H1 (cell line): ENCODE measurements at regions not wholly inside any gene's neighbourhood (a gene's known extent, or its start where the extent isn't known, plus 50 kb on each side); places are given as distances from the start of the nearest gene placed in this dataset.

Source experiments
- CTCF ChIA-PET: fragments of 300-600 bp; sonication (Branson Sonifier 250); formaldehyde crosslinking; loops from one replicate; lab custom pipeline; 2021; ENCODE audit not compliant: partially characterized antibody; lab: Charles Lee
- POLR2A ChIA-PET: fragments of 300-600 bp; sonication (Branson Sonifier 250); formaldehyde crosslinking; loops from one replicate; lab custom pipeline; 2021; ENCODE audit warnings: inconsistent platforms; ENCODE audit not compliant: partially characterized antibody; lab: Charles Lee
- DNase-seq, 2 experiments: peaks; one replicate each; pipeline versions ENCODE4 v3.0.0 to v3.0.0-alpha.2; 2010 to 2022; ENCODE audit warnings: low spot score in 2 of 2, low read depth in 1 of 2, mixed read lengths in 1 of 2
- FAIRE-seq: peaks from 2 replicates; lab custom pipeline; 2011; peaks lifted over from hg19 to GRCh38; lab: Jason Lieb, UNC
- H2AFZ ChIP-seq: 2 replicates; pipeline ENCODE4 v1.8.1; 2012; ENCODE audit warnings: low read length, inconsistent platforms
- H2AK5ac ChIP-seq: 2 replicates; pipeline ENCODE4 v1.6.1; 2013; ENCODE audit warnings: low read depth, low read length
- H2BK120ac ChIP-seq: replicated peaks from 2 replicates; pipeline ENCODE3; 2013; ENCODE audit warnings: low read depth, low read length, inconsistent platforms
- H2BK12ac ChIP-seq: 2 replicates; pipeline ENCODE4 v1.6.1; 2013; ENCODE audit warnings: low read depth, low read length
- H2BK15ac ChIP-seq: 2 replicates; pipeline ENCODE4 v1.6.1; 2013; ENCODE audit warnings: low read length
- H2BK20ac ChIP-seq: 2 replicates; pipeline ENCODE4 v1.6.1; 2013; ENCODE audit warnings: low read length
- H2BK5ac ChIP-seq: 2 replicates; pipeline ENCODE4 v1.6.1; 2013; ENCODE audit warnings: low read depth, low read length
- H3K14ac ChIP-seq: 2 replicates; pipeline ENCODE4 v1.6.1; 2013; ENCODE audit warnings: inconsistent platforms; ENCODE audit not compliant: insufficient read length
- H3K18ac ChIP-seq: 2 replicates; pipeline ENCODE4 v1.6.1; 2013; ENCODE audit warnings: low read length; ENCODE audit errors: extremely low read depth
- H3K23ac ChIP-seq: 2 replicates; pipeline ENCODE4 v1.6.1; 2013; ENCODE audit warnings: inconsistent platforms; ENCODE audit not compliant: insufficient read length
- H3K23me2 ChIP-seq: 2 replicates; pipeline ENCODE4 v1.6.1; 2013; ENCODE audit warnings: low read depth, low read length
- H3K27ac ChIP-seq: 2 replicates; pipeline ENCODE4 v1.6.1; 2011; ENCODE audit warnings: low read depth, low read length, inconsistent platforms
- H3K27me3 ChIP-seq, 4 experiments: replicated peaks in 1 of 4; 1 replicate in 1 of 4; 2 replicates in 3 of 4; pipeline versions ENCODE4 v1.6.1 to v1.8.1; 2011 to 2013; ENCODE audit warnings: low read length in 3 of 4, mild to moderate bottlenecking in 3 of 4, inconsistent platforms in 2 of 4, mixed read lengths in 2 of 4, moderate library complexity in 1 of 4; ENCODE audit not compliant: control insufficient read depth in 3 of 4, insufficient read depth in 3 of 4; ENCODE audit errors: extremely low read depth in 1 of 4
- H3K36me3 ChIP-seq, 4 experiments: 2 replicates each; pipeline versions ENCODE4 v1.6.1 to v1.8.1; 2011 to 2013; ENCODE audit warnings: mild to moderate bottlenecking in 4 of 4, low read length in 3 of 4, moderate library complexity in 2 of 4, control low read depth in 1 of 4, inconsistent platforms in 1 of 4; ENCODE audit not compliant: insufficient read depth in 4 of 4, control insufficient read depth in 2 of 4
- H3K4ac ChIP-seq: replicated peaks from 2 replicates; pipeline ENCODE3; 2013; ENCODE audit warnings: low read length, low read depth, mixed read lengths, inconsistent platforms; ENCODE audit not compliant: insufficient read length
- H3K4me1 ChIP-seq, 4 experiments: replicated peaks in 1 of 4; 1 replicate in 1 of 4; 2 replicates in 3 of 4; pipeline versions ENCODE4 v1.6.1 to v1.8.1; 2011 to 2013; ENCODE audit warnings: low read length in 3 of 4, inconsistent platforms in 2 of 4, mixed read lengths in 1 of 4; ENCODE audit not compliant: insufficient read depth in 4 of 4, control insufficient read depth in 3 of 4
- H3K4me2 ChIP-seq, 2 experiments: 2 replicates each; pipeline versions ENCODE4 v1.6.1 to v1.8.1; 2011 to 2013; ENCODE audit warnings: low read depth in 2 of 2, low read length in 2 of 2, control low read depth in 1 of 2, inconsistent platforms in 1 of 2, mild to moderate bottlenecking in 1 of 2; ENCODE audit not compliant: insufficient read depth in 1 of 2
- H3K4me3 ChIP-seq, 4 experiments: fragments of 200-600, 300-600 bp in 1 of 4; sonication (generic), shearing (Covaris generic), sonication (Bioruptor Twin) in 1 of 4; 2 replicates each; pipeline versions ENCODE4 v1.5.1 to v1.8.1; 2011 to 2016; ENCODE audit warnings: low read length in 4 of 4, low read depth in 3 of 4, control low read depth in 2 of 4, inconsistent platforms in 2 of 4, mild to moderate bottlenecking in 2 of 4, mixed read lengths in 1 of 4, moderate library complexity in 1 of 4; ENCODE audit not compliant: insufficient read depth in 2 of 4; ENCODE audit errors: extremely low read depth in 1 of 4
- H3K56ac ChIP-seq: replicated peaks from 2 replicates; pipeline ENCODE3; 2013; ENCODE audit warnings: low read depth, mild to moderate bottlenecking, mixed read lengths, low read length, inconsistent platforms; ENCODE audit not compliant: insufficient read length
- H3K79me1 ChIP-seq: 2 replicates; pipeline ENCODE4 v1.6.1; 2013; ENCODE audit warnings: low read depth, low read length, control low read depth
- H3K79me2 ChIP-seq, 2 experiments: 2 replicates each; pipeline versions ENCODE4 v1.6.1 to v1.8.1; 2012 to 2013; ENCODE audit warnings: low read length in 2 of 2, mild to moderate bottlenecking in 2 of 2, inconsistent platforms in 1 of 2; ENCODE audit not compliant: insufficient read depth in 2 of 2, control insufficient read depth in 1 of 2
- H3K9ac ChIP-seq, 4 experiments: replicated peaks in 1 of 4; 1 replicate in 1 of 4; 2 replicates in 3 of 4; pipeline versions ENCODE4 v1.6.1 to v1.8.1; 2011 to 2013; ENCODE audit warnings: low read depth in 3 of 4, low read length in 3 of 4, control low read depth in 2 of 4, mild to moderate bottlenecking in 2 of 4, moderate library complexity in 2 of 4, inconsistent platforms in 1 of 4; ENCODE audit errors: extremely low read depth in 1 of 4
- H3K9me3 ChIP-seq, 2 experiments: 2 replicates each; pipeline versions ENCODE4 v1.6.1 to v1.8.1; 2012 to 2013; ENCODE audit warnings: mild to moderate bottlenecking in 2 of 2, moderate library complexity in 2 of 2, control low read depth in 1 of 2, inconsistent platforms in 1 of 2, low read depth in 1 of 2, low read length in 1 of 2, mixed read lengths in 1 of 2; ENCODE audit not compliant: insufficient read depth in 2 of 2
- H4K20me1 ChIP-seq, 2 experiments: replicated peaks in 1 of 2; 2 replicates each; pipeline versions ENCODE3 to v1.8.1; 2011 to 2013; ENCODE audit warnings: inconsistent platforms in 2 of 2, low read length in 2 of 2, mild to moderate bottlenecking in 1 of 2; ENCODE audit not compliant: insufficient read depth in 2 of 2, control insufficient read depth in 1 of 2
- H4K5ac ChIP-seq: 2 replicates; pipeline ENCODE4 v1.6.1; 2013; ENCODE audit warnings: low read length, low read depth, mixed read lengths, inconsistent platforms; ENCODE audit not compliant: insufficient read length
- H4K8ac ChIP-seq: 2 replicates; pipeline ENCODE4 v1.8.0; 2013; ENCODE audit warnings: mild to moderate bottlenecking, moderate library complexity, low read length, inconsistent platforms; ENCODE audit not compliant: insufficient read depth; ENCODE audit errors: extremely low read depth
- H4K91ac ChIP-seq: replicated peaks from 2 replicates; pipeline ENCODE3; 2013; ENCODE audit warnings: low read length, mixed read lengths, inconsistent platforms; ENCODE audit not compliant: insufficient read length
- WGBS, 2 experiments: shearing (Covaris generic) in 1 of 2; methylation state at CpG; one replicate each; pipeline versions ENCODE4 v1.1.6 to v1.1.7; 2013 to 2015; ENCODE audit warnings: low lambda C conversion rate in 2 of 2, mixed read lengths in 2 of 2, inconsistent platforms in 1 of 2, low coverage in 1 of 2, missing lambda C conversion rate in 1 of 2; ENCODE audit not compliant: insufficient replicate concordance in 2 of 2, insufficient coverage in 1 of 2, insufficient read length in 1 of 2; ENCODE audit errors: extremely low coverage in 1 of 2, missing lambda C conversion rate in 1 of 2; 5-methylcytosine and 5-hydroxymethylcytosine counted together
- TF ChIP-seq, protein P1 (sequence below): fragments of 300-600 bp; sonication (generic); IDR thresholded peaks from 2 replicates; pipeline ENCODE4 v1.7.1; 2012; ENCODE audit warnings: low read length, moderate library complexity, mild to moderate bottlenecking, inconsistent platforms; ENCODE audit not compliant: insufficient replicate concordance

DNA sequence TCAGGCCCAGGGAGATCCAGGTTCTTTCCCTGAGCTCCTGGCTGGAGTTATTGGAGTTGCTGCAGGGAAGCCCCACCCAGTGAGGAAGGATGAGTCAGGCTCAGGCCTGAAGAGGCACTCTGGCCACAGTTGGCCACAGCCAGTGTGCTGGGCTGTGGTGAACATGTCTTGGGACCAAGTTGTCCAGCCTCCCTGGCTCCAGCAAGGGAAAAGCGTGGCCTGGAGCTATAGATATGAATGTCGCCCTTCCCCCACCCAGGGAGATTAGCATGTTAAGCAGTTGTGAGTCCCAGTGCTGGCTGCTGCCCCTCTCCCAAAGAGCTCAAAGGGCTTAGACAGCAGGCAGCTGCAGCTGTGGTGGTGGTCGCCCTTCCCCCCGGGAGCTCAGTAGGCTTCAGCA lies 963.2 kb downstream of the ROBO2 start:
- Histone ChIP-seq H3K23ac (no peak overlapping the region), H4K5ac (no peak overlapping the region), H2BK5ac (no peak overlapping the region), H3K9me3 (no peaks in the 10 kb centered on the region), H3K79me1 (no peaks in the 10 kb centered on the region), H2BK12ac (no peak overlapping the region), H2BK15ac (no peak overlapping the region), H3K79me2 (no peaks in the 10 kb centered on the region), H3K4me3 (no peak overlapping the region), H3K56ac (no peak overlapping the region), H2BK20ac (no peak overlapping the region), H3K14ac (no peak overlapping the region), H3K9ac (no peak overlapping the region), H2AFZ (no peak overlapping the region), H3K27ac (no peak overlapping the region), H3K23me2 (no peaks in the 10 kb centered on the region), H4K20me1 (no peaks in the 10 kb centered on the region), H3K4ac (no peak overlapping the region), H4K91ac (no peak overlapping the region), H3K4me2 (no peak overlapping the region), H3K4me1 (no peaks in the 10 kb centered on the region), H2AK5ac (no peak overlapping the region), H3K36me3 (no peaks in the 10 kb centered on the region), H2BK120ac (no peak overlapping the region), H3K18ac (no peak overlapping the region), H4K8ac (no peak overlapping the region), H3K27me3 (no peaks in the 10 kb centered on the region)
- CTCF ChIA-PET, result interaction anchor here (0.8 to 1.1 kb wide), 2 partner anchors 30 to 32 kb away, joined by 3 read pairs; no protein-coding TSS in a partner anchor
- POLR2A ChIA-PET, result no interaction called here
- no peak for FAIRE-seq
- WGBS, 2 experiments, result 89% methylated on average over 3 of the region's 4 CpGs; no CpG with 5 or more reads in 1 of the 2 experiments
- no peak for DNase-seq
- TF ChIP-seq, protein P1, sequence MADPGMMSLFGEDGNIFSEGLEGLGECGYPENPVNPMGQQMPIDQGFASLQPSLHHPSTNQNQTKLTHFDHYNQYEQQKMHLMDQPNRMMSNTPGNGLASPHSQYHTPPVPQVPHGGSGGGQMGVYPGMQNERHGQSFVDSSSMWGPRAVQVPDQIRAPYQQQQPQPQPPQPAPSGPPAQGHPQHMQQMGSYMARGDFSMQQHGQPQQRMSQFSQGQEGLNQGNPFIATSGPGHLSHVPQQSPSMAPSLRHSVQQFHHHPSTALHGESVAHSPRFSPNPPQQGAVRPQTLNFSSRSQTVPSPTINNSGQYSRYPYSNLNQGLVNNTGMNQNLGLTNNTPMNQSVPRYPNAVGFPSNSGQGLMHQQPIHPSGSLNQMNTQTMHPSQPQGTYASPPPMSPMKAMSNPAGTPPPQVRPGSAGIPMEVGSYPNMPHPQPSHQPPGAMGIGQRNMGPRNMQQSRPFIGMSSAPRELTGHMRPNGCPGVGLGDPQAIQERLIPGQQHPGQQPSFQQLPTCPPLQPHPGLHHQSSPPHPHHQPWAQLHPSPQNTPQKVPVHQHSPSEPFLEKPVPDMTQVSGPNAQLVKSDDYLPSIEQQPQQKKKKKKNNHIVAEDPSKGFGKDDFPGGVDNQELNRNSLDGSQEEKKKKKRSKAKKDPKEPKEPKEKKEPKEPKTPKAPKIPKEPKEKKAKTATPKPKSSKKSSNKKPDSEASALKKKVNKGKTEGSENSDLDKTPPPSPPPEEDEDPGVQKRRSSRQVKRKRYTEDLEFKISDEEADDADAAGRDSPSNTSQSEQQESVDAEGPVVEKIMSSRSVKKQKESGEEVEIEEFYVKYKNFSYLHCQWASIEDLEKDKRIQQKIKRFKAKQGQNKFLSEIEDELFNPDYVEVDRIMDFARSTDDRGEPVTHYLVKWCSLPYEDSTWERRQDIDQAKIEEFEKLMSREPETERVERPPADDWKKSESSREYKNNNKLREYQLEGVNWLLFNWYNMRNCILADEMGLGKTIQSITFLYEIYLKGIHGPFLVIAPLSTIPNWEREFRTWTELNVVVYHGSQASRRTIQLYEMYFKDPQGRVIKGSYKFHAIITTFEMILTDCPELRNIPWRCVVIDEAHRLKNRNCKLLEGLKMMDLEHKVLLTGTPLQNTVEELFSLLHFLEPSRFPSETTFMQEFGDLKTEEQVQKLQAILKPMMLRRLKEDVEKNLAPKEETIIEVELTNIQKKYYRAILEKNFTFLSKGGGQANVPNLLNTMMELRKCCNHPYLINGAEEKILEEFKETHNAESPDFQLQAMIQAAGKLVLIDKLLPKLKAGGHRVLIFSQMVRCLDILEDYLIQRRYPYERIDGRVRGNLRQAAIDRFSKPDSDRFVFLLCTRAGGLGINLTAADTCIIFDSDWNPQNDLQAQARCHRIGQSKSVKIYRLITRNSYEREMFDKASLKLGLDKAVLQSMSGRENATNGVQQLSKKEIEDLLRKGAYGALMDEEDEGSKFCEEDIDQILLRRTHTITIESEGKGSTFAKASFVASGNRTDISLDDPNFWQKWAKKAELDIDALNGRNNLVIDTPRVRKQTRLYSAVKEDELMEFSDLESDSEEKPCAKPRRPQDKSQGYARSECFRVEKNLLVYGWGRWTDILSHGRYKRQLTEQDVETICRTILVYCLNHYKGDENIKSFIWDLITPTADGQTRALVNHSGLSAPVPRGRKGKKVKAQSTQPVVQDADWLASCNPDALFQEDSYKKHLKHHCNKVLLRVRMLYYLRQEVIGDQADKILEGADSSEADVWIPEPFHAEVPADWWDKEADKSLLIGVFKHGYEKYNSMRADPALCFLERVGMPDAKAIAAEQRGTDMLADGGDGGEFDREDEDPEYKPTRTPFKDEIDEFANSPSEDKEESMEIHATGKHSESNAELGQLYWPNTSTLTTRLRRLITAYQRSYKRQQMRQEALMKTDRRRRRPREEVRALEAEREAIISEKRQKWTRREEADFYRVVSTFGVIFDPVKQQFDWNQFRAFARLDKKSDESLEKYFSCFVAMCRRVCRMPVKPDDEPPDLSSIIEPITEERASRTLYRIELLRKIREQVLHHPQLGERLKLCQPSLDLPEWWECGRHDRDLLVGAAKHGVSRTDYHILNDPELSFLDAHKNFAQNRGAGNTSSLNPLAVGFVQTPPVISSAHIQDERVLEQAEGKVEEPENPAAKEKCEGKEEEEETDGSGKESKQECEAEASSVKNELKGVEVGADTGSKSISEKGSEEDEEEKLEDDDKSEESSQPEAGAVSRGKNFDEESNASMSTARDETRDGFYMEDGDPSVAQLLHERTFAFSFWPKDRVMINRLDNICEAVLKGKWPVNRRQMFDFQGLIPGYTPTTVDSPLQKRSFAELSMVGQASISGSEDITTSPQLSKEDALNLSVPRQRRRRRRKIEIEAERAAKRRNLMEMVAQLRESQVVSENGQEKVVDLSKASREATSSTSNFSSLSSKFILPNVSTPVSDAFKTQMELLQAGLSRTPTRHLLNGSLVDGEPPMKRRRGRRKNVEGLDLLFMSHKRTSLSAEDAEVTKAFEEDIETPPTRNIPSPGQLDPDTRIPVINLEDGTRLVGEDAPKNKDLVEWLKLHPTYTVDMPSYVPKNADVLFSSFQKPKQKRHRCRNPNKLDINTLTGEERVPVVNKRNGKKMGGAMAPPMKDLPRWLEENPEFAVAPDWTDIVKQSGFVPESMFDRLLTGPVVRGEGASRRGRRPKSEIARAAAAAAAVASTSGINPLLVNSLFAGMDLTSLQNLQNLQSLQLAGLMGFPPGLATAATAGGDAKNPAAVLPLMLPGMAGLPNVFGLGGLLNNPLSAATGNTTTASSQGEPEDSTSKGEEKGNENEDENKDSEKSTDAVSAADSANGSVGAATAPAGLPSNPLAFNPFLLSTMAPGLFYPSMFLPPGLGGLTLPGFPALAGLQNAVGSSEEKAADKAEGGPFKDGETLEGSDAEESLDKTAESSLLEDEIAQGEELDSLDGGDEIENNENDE, result no peak
